ENCODE measurements at regions not wholly inside any gene's neighbourhood (a gene's known extent, or its start where the extent isn't known, plus 50 kb on each side); places are given as distances from the start of the nearest gene placed in this dataset.

- no peak for TF ChIP-seq OSR1 (CRISPR knock-in tag; IDR thresholded peaks at IDR 0.05)
- no peak for TF ChIP-seq ZNF565 (CRISPR knock-in tag; conservative IDR thresholded peaks at IDR 0.05; ENCODE audit: low read depth)
- TF ChIP-seq, protein P1, sequence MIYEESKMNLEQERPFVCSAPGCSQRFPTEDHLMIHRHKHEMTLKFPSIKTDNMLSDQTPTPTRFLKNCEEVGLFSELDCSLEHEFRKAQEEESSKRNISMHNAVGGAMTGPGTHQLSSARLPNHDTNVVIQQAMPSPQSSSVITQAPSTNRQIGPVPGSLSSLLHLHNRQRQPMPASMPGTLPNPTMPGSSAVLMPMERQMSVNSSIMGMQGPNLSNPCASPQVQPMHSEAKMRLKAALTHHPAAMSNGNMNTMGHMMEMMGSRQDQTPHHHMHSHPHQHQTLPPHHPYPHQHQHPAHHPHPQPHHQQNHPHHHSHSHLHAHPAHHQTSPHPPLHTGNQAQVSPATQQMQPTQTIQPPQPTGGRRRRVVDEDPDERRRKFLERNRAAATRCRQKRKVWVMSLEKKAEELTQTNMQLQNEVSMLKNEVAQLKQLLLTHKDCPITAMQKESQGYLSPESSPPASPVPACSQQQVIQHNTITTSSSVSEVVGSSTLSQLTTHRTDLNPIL (CRISPR knock-in tag; IDR thresholded peaks at IDR 0.05; ENCODE audit: low read depth): no peak
- no peak for TF ChIP-seq ZNF70 (CRISPR knock-in tag; IDR thresholded peaks at IDR 0.05)
- no peak for TF ChIP-seq CSRNP3 (CRISPR knock-in tag; IDR thresholded peaks at IDR 0.05)
- TF ChIP-seq TCF4 (CRISPR knock-in tag; IDR thresholded peaks at IDR 0.05; ENCODE audit: borderline replicate concordance): no peak
- TF ChIP-seq BACH2 (CRISPR knock-in tag; IDR thresholded peaks at IDR 0.05; ENCODE audit: borderline replicate concordance): no peak
- no peak for TF ChIP-seq CSDC2 (CRISPR knock-in tag; IDR thresholded peaks at IDR 0.05)
- TF ChIP-seq, protein P2, sequence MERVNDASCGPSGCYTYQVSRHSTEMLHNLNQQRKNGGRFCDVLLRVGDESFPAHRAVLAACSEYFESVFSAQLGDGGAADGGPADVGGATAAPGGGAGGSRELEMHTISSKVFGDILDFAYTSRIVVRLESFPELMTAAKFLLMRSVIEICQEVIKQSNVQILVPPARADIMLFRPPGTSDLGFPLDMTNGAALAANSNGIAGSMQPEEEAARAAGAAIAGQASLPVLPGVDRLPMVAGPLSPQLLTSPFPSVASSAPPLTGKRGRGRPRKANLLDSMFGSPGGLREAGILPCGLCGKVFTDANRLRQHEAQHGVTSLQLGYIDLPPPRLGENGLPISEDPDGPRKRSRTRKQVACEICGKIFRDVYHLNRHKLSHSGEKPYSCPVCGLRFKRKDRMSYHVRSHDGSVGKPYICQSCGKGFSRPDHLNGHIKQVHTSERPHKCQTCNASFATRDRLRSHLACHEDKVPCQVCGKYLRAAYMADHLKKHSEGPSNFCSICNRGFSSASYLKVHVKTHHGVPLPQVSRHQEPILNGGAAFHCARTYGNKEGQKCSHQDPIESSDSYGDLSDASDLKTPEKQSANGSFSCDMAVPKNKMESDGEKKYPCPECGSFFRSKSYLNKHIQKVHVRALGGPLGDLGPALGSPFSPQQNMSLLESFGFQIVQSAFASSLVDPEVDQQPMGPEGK (CRISPR knock-in tag; IDR thresholded peaks at IDR 0.05; ENCODE audit: borderline replicate concordance): no peak
- no peak for TF ChIP-seq ZNF8 (CRISPR knock-in tag; IDR thresholded peaks at IDR 0.05)
These were observed 164.9 kb upstream of the SERTAD2 start for GRCh38 chr2:64818664-64819060.

Measured in SK-N-SH treated with all-trans-retinoic acid at 6 μM for 48 hours (cell line).